GM06990 (cell line): ENCODE measurements at regions not wholly inside any gene's neighbourhood (a gene's known extent, or its start where the extent isn't known, plus 50 kb on each side); places are given as distances from the start of the nearest gene placed in this dataset.

ENCODE experiments used
- DNase-seq: peaks from one replicate; pipeline ENCODE4 v3.0.0-alpha.2; 2011; ENCODE audit not compliant: insufficient read length; ENCODE audit errors: extremely low read depth
- H3K27me3 ChIP-seq: replicated peaks from 2 replicates; pipeline ENCODE4 v1.6.0; 2011; ENCODE audit warnings: low read length; ENCODE audit not compliant: control insufficient read depth, insufficient read depth
- H3K36me3 ChIP-seq: 2 replicates; pipeline ENCODE4 v1.5.1; 2011; ENCODE audit warnings: low read length; ENCODE audit not compliant: control insufficient read depth, insufficient read depth
- H3K4me3 ChIP-seq: replicated peaks from 2 replicates; pipeline ENCODE4 v1.5.1; 2011; ENCODE audit warnings: low read depth, mild to moderate bottlenecking, control low read depth, low read length
- TF ChIP-seq, protein P1 (sequence below): IDR thresholded peaks from 2 replicates; pipeline ENCODE4 v1.5.1; 2011; ENCODE audit warnings: low read length, control low read depth, mild to moderate bottlenecking, inconsistent platforms; ENCODE audit not compliant: insufficient read depth, poor library complexity, severe bottlenecking

GRCh38 chr6:113731541-113731940 lies 125.6 kb upstream of the MARCKS start:
- TF ChIP-seq, protein P1, sequence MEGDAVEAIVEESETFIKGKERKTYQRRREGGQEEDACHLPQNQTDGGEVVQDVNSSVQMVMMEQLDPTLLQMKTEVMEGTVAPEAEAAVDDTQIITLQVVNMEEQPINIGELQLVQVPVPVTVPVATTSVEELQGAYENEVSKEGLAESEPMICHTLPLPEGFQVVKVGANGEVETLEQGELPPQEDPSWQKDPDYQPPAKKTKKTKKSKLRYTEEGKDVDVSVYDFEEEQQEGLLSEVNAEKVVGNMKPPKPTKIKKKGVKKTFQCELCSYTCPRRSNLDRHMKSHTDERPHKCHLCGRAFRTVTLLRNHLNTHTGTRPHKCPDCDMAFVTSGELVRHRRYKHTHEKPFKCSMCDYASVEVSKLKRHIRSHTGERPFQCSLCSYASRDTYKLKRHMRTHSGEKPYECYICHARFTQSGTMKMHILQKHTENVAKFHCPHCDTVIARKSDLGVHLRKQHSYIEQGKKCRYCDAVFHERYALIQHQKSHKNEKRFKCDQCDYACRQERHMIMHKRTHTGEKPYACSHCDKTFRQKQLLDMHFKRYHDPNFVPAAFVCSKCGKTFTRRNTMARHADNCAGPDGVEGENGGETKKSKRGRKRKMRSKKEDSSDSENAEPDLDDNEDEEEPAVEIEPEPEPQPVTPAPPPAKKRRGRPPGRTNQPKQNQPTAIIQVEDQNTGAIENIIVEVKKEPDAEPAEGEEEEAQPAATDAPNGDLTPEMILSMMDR = no peak
- no peak for DNase-seq
- no peaks in the 10 kb centered on the region for H3K27me3 ChIP-seq
- H3K4me3 ChIP-seq = no peak overlapping the region
- no peaks in the 10 kb centered on the region for H3K36me3 ChIP-seq

GRCh38 chr6:113732384-113732966 lies 124.7 kb upstream of the MARCKS start:
- no peak overlapping the region for H3K4me3 ChIP-seq
- no peak for DNase-seq
- no peaks in the 10 kb centered on the region for H3K27me3 ChIP-seq
- H3K36me3 ChIP-seq = no peaks in the 10 kb centered on the region
- TF ChIP-seq, protein P1 = no peak

- Histone ChIP-seq H3K4me3 (no peak overlapping the region), H3K36me3 (no peaks in the 10 kb centered on the region), H3K27me3 (no peaks in the 10 kb centered on the region)
- TF ChIP-seq, protein P1 = no peak
- DNase-seq = no peak
Observed at GRCh38 chr6:113733381-113733780, 123.8 kb upstream of the MARCKS start.

- TF ChIP-seq, protein P1 = no peak
- Histone ChIP-seq H3K36me3 (no peaks in the 10 kb centered on the region), H3K27me3 (no peaks in the 10 kb centered on the region), H3K4me3 (no peak overlapping the region)
- no peak for DNase-seq
Observed at GRCh38 chr6:113734982-113735381, 122.2 kb upstream of the MARCKS start.

DNA sequence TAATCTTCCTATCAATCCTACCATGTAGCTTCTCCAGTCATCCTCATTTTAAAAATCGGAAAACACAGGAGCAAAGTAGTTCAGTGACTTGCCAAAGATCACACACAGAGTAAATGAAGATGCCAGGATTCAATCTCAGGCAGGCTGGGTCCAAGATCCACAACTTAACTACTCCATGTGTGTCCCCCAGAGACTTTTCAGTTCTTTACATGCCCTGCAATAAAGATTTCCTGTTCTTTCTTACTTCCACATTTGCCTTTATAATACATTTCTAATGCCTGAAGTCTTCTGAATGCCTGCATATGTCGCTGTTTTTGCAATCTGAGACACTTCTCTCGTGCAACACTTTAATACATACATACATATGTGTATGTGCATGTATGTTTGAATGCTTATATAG lies 121.7 kb upstream of the MARCKS start:
- Histone ChIP-seq H3K36me3 (no peaks in the 10 kb centered on the region), H3K4me3 (no peak overlapping the region), H3K27me3 (no peaks in the 10 kb centered on the region)
- no peak for DNase-seq
- TF ChIP-seq, protein P1 = no peak

DNA sequence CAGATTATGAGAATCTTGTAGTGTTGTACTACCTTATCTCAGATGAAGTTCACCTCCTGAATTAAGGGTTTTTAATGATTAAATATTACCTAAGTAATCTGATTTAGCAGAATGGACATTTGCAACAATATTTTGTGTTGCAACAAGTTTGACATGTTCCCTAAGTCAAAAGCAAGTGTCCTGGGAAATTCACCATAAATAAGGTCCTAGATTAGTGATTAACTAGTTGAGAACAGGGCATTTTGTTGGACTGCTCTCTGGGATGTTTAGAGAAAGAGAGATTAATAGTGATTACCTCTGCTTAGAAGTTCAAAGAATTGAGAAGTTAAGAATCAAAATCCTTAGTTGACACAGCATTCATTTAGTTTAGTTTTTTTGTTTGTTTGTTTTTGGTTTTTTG lies 120.2 kb upstream of the MARCKS start:
- DNase-seq = no peak
- TF ChIP-seq, protein P1 = no peak
- H3K27me3 ChIP-seq = no peaks in the 10 kb centered on the region
- no peak overlapping the region for H3K4me3 ChIP-seq
- no peaks in the 10 kb centered on the region for H3K36me3 ChIP-seq
